GM23248 (cell line): ENCODE measurements at regions not wholly inside any gene's neighbourhood (a gene's known extent, or its start where the extent isn't known, plus 50 kb on each side); places are given as distances from the start of the nearest gene placed in this dataset.

Experiments
- DNase-seq: peaks from one replicate; pipeline ENCODE4 v3.0.0-alpha.2; 2015
- H2AFZ ChIP-seq: fragments of 200-600 bp; sonication (generic); 2 replicates; pipeline ENCODE4 v1.6.1; 2016; ENCODE audit warnings: antibody characterized with exemption
- H3F3A ChIP-seq: fragments of 200-600 bp; sonication (generic); 2 replicates; pipeline ENCODE4 v1.6.1; 2016; ENCODE audit warnings: mild to moderate bottlenecking, antibody characterized with exemption, mixed run types; ENCODE audit not compliant: insufficient read depth
- H3K27ac ChIP-seq: fragments of 200-600 bp; sonication (generic); 2 replicates; pipeline ENCODE4 v1.5.1; 2016; ENCODE audit warnings: mild to moderate bottlenecking
- H3K27me3 ChIP-seq: fragments of 200-600 bp; sonication (generic); replicated peaks from 2 replicates; pipeline ENCODE4 v1.6.1; 2016; ENCODE audit warnings: mild to moderate bottlenecking; ENCODE audit not compliant: insufficient read depth
- H3K36me3 ChIP-seq: fragments of 200-600 bp; sonication (generic); 2 replicates; pipeline ENCODE4 v1.6.1; 2016; ENCODE audit warnings: low read depth, mild to moderate bottlenecking
- H3K4me1 ChIP-seq: fragments of 200-600 bp; sonication (generic); 2 replicates; pipeline ENCODE4 v1.6.1; 2016; ENCODE audit warnings: mild to moderate bottlenecking; ENCODE audit not compliant: insufficient read depth
- H3K4me2 ChIP-seq: fragments of 200-600 bp; sonication (generic); one replicate; pipeline ENCODE4 v1.6.1; 2016; ENCODE audit warnings: mild to moderate bottlenecking; ENCODE audit not compliant: unreplicated experiment
- H3K4me3 ChIP-seq: fragments of 200-600 bp; sonication (generic); 2 replicates; pipeline ENCODE4 v1.5.1; 2016; ENCODE audit warnings: mild to moderate bottlenecking
- H3K79me2 ChIP-seq: fragments of 200-600 bp; sonication (generic); 2 replicates; pipeline ENCODE4 v1.6.1; 2016; ENCODE audit warnings: mild to moderate bottlenecking; ENCODE audit not compliant: insufficient read depth
- H3K9ac ChIP-seq: fragments of 200-600 bp; sonication (generic); 2 replicates; pipeline ENCODE4 v1.6.1; 2016; ENCODE audit warnings: mild to moderate bottlenecking
- H3K9me2 ChIP-seq: fragments of 200-600 bp; sonication (generic); 2 replicates; pipeline ENCODE4 v1.6.1; 2016; ENCODE audit warnings: mixed run types, mild to moderate bottlenecking, moderate library complexity; ENCODE audit not compliant: insufficient read depth
- H3K9me3 ChIP-seq: fragments of 200-600 bp; sonication (generic); one replicate; pipeline ENCODE4 v1.6.1; 2017; ENCODE audit warnings: low read depth
- H4K20me1 ChIP-seq: fragments of 200-600 bp; sonication (generic); 2 replicates; pipeline ENCODE4 v1.6.0; 2016; ENCODE audit not compliant: insufficient read depth
- EZH2 ChIP-seq: fragments of 200-600 bp; sonication (generic); IDR thresholded peaks from 2 replicates; pipeline ENCODE4 v1.6.1; 2018; ENCODE audit warnings: antibody characterized with exemption, mild to moderate bottlenecking; ENCODE audit not compliant: insufficient read depth, poor library complexity, severe bottlenecking
- EZH2phosphoT487 ChIP-seq: fragments of 200-600 bp; sonication (generic); IDR thresholded peaks from 2 replicates; pipeline ENCODE4 v1.6.1; 2018; ENCODE audit warnings: antibody characterized with exemption, moderate library complexity, mild to moderate bottlenecking, low read depth; ENCODE audit not compliant: insufficient read depth
- WGBS, 2 experiments: methylation state at CpG; one replicate each; pipeline ENCODE4 v1.1.6; 2015 to 2017; ENCODE audit warnings: low lambda C conversion rate in 2 of 2, low coverage in 1 of 2; ENCODE audit errors: missing lambda C conversion rate in 2 of 2; 5-methylcytosine and 5-hydroxymethylcytosine counted together
- in situ Hi-C: fragments of 300-500 bp; cut with MboI; formaldehyde crosslinking; loops from 2 replicates; pipeline ENCODE4 v1.15.0; 2020

DNA sequence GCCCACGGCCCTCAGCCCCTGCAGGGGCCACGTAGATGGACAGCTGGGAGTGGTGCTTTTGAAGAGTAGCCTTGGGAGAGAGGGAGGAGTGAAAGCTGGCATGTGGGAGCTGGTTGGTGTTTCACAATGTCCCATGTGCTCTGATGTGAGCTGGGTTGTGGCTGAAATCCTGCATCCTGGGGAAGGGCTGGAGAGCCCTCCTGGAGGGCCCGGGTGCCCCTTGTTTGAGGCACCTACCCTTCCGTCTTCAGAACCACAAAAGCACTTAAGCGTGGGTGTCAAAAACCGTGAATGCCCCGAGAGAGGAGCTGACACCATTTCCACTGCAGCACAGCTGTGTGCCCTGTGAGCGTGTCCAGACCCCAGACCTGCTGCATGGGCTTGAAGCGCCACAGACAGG is 199.1 kb upstream of the ZNF618 start:
- TF ChIP-seq EZH2 (no peak), EZH2phosphoT487 (no peak)
- 70 to 74% methylated on average over 9 of the region's 9 CpGs for WGBS, 2 experiments
- no peak overlapping the region for H3K27ac ChIP-seq
- no peaks in the 10 kb centered on the region for H3K79me2 ChIP-seq
- no peaks in the 10 kb centered on the region for H3K27me3 ChIP-seq
- H3K4me3 ChIP-seq = no peak overlapping the region
- H3K36me3 ChIP-seq = no peaks in the 10 kb centered on the region
- H3K4me2 ChIP-seq = no peak overlapping the region
- H2AFZ ChIP-seq = no peak overlapping the region
- H3K9me3 ChIP-seq = no peaks in the 10 kb centered on the region
- DNase-seq = peak; percentile 36
- no peak overlapping the region for H3K9ac ChIP-seq
- H4K20me1 ChIP-seq = no peaks in the 10 kb centered on the region
- in situ Hi-C loops = no loop called here
- no peaks in the 10 kb centered on the region for H3K9me2 ChIP-seq
- peaks cover 32% of the 10 kb centered on the region for H3K4me1 ChIP-seq
- peaks cover 27% of the 10 kb centered on the region for H3F3A ChIP-seq

DNA sequence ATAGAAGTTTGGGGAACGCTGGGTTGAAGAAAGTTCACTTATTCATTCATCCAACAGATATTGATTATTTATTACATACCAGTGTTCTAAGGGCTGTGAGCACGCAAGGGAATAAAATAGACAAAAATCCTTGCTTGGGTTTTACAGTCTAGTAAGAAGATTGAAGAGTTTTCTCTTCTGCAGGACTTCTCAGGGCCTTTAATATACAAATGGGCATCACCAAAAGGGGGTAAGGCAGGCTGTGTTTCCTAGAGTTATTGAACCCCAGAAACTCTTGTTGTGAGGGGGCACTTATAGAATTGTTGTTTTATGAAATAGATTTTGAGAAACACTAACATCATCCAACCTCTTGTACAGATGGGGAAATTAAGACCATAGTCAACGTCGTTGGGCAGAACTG is 198.5 kb upstream of the ZNF618 start:
- no peak for DNase-seq
- no peak overlapping the region for H3K27ac ChIP-seq
- no peaks in the 10 kb centered on the region for H3K9me2 ChIP-seq
- no peak overlapping the region for H3K4me3 ChIP-seq
- no peaks in the 10 kb centered on the region for H3K27me3 ChIP-seq
- H3K9ac ChIP-seq = no peak overlapping the region
- no peaks in the 10 kb centered on the region for H4K20me1 ChIP-seq
- in situ Hi-C loops = no loop called here
- peaks cover 32% of the 10 kb centered on the region for H3K4me1 ChIP-seq
- H3K79me2 ChIP-seq = no peaks in the 10 kb centered on the region
- WGBS, 2 experiments = 89 to 94% methylated on average over 4 of the region's 4 CpGs
- H3K36me3 ChIP-seq = no peaks in the 10 kb centered on the region
- H3K4me2 ChIP-seq = no peak overlapping the region
- H2AFZ ChIP-seq = no peak overlapping the region
- H3K9me3 ChIP-seq = no peaks in the 10 kb centered on the region
- TF ChIP-seq EZH2 = no peak
- TF ChIP-seq EZH2phosphoT487 = no peak
- peaks cover 27% of the 10 kb centered on the region for H3F3A ChIP-seq

- no peaks in the 10 kb centered on the region for H4K20me1 ChIP-seq
- no peaks in the 10 kb centered on the region for H3K27me3 ChIP-seq
- H3K4me2 ChIP-seq = no peak overlapping the region
- WGBS, 2 experiments = 66 to 76% methylated on average over 3 of the region's 3 CpGs
- in situ Hi-C loops = no loop called here
- H3K9me2 ChIP-seq = no peaks in the 10 kb centered on the region
- no peak overlapping the region for H3K9ac ChIP-seq
- H3K4me3 ChIP-seq = no peak overlapping the region
- DNase-seq = no peak
- TF ChIP-seq EZH2phosphoT487 = no peak
- TF ChIP-seq EZH2 = no peak
- H2AFZ ChIP-seq = no peak overlapping the region
- no peaks in the 10 kb centered on the region for H3K9me3 ChIP-seq
- H3K4me1 ChIP-seq = peaks cover 32% of the 10 kb centered on the region
- H3K79me2 ChIP-seq = no peaks in the 10 kb centered on the region
- H3K27ac ChIP-seq = no peak overlapping the region
- peaks cover 27% of the 10 kb centered on the region for H3F3A ChIP-seq
- H3K36me3 ChIP-seq = no peaks in the 10 kb centered on the region
Observed at GRCh38 chr9:113678119-113678858, 197.8 kb upstream of the ZNF618 start.

- WGBS, 2 experiments = 93 to 94% methylated on average over 2 of the region's 2 CpGs
- no peaks in the 10 kb centered on the region for H3K27me3 ChIP-seq
- peaks cover 23% of the 10 kb centered on the region for H3F3A ChIP-seq
- no peaks in the 10 kb centered on the region for H3K36me3 ChIP-seq
- peaks cover 28% of the 10 kb centered on the region for H3K4me1 ChIP-seq
- H2AFZ ChIP-seq = no peak overlapping the region
- H3K9me3 ChIP-seq = no peaks in the 10 kb centered on the region
- no peak for TF ChIP-seq EZH2phosphoT487
- TF ChIP-seq EZH2 = no peak
- no peaks in the 10 kb centered on the region for H3K9me2 ChIP-seq
- no peak for DNase-seq
- in situ Hi-C loops = no loop called here
- no peak overlapping the region for H3K9ac ChIP-seq
- H3K4me3 ChIP-seq = no peak overlapping the region
- no peaks in the 10 kb centered on the region for H3K79me2 ChIP-seq
- no peak overlapping the region for H3K27ac ChIP-seq
- no peaks in the 10 kb centered on the region for H4K20me1 ChIP-seq
- no peak overlapping the region for H3K4me2 ChIP-seq
Observed at GRCh38 chr9:113678859-113679256, 197.3 kb upstream of the ZNF618 start.
